ENCODE measurements at regions not wholly inside any gene's neighbourhood (a gene's known extent, or its start where the extent isn't known, plus 50 kb on each side); places are given as distances from the start of the nearest gene placed in this dataset.

DNA sequence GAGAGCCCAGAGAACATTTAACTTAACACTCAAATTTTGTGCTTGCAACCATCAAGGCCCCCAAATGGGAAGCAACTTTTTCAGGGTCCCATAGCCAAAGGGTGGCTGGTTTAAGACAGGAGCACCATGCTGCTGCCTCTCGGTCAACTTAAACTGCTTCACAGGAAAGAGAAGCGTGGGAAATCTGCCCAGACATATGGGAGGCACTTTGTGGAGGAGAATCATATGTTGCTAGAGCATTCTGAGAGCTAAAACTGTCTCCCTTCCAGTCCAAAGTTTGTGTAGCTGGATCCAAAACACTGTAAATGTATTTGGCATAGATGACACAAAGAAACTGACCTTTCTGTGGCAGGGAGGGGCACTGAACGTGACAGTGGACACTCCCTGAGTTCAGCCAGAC is 305.9 kb upstream of the RORA start:
- no peak for DNase-seq (ENCODE audit: low read depth, low spot score)

DNA sequence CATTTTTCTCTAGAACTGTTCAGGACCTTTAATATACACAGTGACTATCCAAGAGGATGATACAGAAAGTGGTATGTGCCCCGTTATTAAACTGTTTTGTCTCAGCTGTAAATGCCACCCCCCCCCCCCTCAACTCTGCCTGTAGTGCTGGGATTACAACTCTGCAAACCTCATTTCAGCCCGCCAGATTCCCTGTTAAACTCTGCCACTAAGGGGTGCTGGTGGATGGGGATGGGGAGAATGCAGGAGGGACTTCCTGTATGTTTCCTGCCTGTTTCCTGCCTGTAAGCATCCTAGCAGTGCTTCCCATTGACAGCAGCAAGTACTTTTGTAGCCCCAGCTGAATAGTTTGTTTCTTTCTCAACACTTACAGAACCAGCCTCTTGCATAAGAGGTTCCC is 301.7 kb upstream of the RORA start:
- DNase-seq (ENCODE audit: low read depth, low spot score): no peak

DNA sequence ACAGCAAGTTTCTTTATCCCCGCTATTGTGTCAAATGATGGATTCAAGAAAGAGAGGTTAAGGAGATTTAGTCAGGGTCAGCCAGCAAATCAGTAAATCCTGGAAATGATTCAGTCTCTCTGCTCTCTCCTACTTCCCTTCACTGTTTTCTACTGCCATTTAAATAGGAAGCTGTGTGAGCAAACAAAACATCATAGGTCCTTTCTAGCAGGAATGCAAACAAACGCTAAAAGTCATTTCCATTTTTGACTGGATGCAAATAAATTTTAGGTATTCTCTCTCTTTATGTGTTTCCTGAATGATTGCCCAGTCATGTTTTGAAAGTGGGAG is 299.4 kb upstream of the RORA start:
- DNase-seq (ENCODE audit: low read depth, low spot score): no peak

DNA sequence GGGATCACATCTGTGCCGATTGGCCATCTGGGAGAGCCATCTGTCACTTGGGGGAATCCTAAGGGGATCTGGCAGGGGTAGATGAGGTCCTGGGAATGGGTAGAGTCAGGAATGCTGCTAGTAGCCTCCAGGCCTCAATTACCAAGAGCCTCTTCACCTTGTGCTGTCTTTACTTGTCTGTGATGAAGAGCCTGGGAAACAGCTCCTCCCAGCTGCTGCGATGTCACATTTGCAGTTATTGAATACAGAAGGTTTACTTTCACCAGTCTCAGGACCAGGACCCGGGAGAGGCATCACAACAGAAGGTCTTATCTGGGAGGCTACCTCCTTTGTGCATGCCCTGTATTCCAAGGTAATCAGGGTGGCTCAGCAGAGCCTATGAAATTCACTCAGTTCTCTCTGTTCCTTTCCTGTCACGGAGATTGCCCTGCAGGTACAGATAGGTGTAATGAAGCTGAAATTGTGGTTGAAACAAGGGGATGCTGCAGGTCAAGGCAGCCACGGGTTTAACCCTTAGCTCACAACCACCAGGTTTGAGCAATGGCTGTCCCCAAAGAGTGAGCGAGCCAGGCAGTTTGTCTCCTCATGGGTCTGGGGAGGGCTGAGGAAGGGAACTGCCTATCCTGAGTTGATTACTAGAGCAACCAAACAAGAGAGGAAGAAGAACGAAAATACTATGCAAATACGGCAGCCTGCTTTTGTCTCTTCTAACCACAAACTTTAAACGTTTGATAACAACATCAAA is 298.9 kb upstream of the RORA start:
- DNase-seq (ENCODE audit: low read depth, low spot score): no peak

DNA sequence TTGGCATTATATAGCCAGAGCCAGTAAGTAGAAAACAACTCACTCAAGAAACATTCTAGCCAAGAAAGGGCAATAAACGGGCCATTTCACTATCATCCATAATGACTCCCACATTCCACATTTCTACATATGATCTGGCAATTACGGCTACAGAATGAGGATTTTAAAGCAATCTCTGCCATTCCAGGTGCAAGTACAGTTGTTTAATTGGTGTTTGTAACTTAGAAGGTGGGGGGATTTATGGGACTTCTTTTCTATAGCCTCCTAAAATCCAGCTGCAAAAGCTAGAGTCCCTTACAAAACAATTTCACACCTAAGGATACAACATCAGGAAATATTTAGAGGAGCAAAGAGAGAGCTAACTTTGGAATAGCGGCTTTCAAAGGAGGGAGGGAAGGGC is 295.4 kb upstream of the RORA start:
- DNase-seq (ENCODE audit: low read depth, low spot score): no peak

DNA sequence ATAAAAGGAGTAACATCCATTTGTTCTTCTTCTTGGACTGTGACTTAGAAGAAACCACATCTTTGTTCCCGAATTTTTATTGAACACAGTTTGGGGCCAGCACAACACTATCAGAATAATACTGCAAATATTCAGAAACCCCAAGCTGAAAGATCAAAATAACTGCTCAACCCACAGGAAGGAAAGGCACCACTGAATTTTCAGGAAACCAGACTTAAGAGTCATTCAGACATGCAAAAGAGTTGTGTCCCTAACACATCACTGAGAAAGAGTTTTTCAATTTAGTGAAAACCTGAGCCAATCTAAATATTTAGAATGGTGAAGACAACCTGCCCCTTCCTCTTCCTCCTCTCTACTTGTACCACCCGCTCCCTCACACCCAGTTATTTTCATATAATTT is 295.0 kb upstream of the RORA start:
- DNase-seq (ENCODE audit: low read depth, low spot score): no peak

DNA sequence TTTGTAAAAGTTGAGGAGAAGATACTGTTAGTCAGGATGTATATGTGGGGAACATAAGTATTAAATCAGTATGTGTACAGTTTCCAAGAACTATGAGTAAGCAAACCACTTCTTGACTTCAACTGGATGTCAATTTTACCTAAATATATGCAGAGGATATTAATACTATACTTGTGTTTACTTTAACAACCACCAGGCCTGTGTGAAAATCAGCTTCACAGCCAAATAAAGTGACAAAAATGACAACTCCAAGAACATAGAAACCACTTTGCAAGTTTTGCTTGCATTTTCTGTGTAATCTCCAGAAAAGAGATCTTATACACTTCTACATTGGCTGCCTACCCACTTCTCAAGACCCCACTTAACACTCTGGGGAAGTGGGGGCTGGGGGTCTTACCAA is 293.3 kb upstream of the RORA start:
- no peak for DNase-seq (ENCODE audit: low read depth, low spot score)

DNA sequence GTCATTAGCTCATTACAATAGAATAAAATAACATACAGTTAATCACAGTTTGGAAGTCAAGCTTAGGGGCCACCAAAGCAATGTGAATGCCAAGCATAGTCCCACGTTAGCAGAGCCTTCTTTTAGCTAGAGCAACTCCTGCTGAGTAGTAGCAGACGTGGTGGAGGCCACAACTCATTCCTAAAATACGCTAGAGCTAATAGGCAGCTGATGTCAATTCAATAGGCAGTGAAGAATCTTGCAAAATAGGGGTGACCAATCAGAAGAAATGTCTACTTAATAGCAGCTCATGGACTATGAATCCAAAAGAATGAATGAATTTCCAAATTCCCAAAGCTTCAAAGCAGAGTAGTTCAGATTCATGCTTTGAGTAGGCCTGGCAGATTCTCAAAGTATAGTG is 292.9 kb upstream of the RORA start:
- no peak for DNase-seq (ENCODE audit: low read depth, low spot score)

DNA sequence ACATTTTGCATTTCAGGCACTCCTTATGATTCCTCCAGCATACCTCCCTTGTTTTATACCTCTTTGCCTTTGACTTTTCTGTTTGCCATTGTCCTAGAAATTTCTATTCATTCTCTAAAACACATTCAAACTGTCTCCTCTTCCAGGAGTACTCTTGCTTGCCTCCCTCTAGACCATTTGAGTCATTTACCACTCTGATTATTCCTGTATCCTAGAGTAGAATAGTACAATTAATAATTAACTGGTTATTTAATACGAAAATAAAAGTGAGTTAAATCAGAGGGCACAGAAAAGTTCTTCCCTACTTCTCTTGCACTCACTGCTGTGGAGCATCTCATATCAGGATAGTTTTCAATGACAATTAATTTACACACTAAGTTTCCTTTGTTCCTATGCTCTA is 290.2 kb upstream of the RORA start:
- DNase-seq (ENCODE audit: low read depth, low spot score): no peak

DNA sequence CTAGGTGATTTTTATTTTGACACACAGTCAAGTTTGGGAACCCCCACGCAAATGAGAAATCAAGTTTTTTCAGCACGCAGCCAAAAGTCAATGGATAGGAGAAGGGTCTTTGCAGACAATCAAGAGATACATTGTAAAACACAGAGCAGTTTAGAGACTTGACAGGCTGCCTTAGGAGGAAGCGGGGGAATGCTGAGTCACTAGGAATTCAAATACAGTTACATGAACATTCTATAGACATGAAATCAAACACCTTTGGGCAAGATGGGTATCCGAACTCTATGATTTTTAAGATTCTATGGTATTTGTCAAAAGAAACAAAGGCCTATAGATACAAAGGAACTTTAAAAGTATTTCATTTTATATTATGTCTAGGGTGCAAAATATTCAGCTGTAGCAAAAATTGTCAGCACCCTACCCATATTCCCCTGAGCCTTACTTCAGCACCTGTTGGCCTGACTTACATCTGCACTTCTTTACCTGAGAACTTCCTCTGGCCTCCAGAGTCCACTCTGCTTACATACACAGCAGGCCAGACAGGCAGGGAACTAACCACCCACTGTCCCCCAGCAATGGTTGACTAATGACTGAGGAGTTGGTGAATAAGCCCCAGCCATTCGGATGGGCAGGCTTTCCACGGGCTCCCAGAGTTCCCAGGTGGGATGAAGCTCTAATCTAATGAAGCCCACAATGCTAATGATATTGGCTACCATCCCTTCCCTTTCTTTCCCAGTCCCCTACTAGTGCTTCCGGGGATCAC is 289.3 kb upstream of the RORA start:
- no peak for DNase-seq (ENCODE audit: low read depth, low spot score)

DNA sequence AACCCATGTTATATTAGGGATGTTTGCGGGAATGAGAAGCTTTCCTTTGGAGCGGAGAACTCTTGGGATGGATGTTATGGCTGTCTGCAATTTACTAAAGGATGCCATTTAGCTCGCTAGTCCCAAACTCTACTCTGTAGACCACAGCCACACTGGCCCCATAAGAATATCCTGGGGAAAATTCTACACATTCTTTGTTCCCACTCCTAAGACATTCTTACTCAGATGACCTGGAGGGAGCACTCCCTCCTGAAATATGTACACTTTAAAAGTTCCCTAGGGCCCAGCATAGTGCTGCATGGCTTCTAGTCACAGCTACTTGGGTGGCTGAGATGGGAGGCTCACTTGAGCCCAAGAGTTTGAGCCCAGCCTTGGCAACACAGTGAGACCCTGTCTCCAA is 288.7 kb upstream of the RORA start:
- no peak for DNase-seq (ENCODE audit: low read depth, low spot score)

DNA sequence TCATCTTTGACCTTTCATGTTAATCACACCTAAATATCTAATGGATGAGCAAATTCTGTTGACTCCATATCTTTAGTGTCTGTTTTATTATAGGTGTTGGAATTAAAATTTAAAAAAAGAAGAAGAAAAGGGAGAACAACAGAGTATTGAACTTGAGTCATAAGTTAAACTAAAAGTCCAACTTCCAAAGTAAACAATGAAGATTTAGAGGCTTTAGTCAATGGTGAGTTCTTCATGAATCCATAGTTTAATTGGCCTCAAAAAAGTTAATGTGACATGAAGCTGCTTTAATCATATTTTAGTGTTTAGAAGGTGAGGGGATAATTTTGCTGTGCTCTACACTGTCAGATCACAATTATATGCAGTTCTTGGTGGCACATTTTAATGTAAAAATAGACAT is 288.2 kb upstream of the RORA start:
- no peak for DNase-seq (ENCODE audit: low read depth, low spot score)

DNA sequence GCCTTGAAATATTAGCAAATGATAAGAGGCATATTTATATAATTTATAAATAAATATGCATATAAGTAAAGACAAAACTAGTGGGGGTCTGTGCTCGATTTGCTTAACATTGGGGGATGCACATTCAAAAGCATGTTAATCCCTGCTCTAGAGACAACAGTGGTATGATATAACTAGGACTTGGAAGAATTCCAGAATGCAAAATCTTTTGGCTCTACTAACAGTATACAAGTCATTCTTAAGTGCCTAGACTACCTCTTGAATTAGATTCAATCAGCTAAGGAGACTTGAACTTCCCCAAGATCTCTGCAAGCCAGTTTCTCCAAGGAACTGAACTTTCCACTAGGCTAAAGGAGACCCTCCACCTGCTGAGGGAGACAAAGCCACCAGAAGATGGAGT is 282.7 kb upstream of the RORA start:
- DNase-seq (ENCODE audit: low read depth, low spot score): no peak

DNA sequence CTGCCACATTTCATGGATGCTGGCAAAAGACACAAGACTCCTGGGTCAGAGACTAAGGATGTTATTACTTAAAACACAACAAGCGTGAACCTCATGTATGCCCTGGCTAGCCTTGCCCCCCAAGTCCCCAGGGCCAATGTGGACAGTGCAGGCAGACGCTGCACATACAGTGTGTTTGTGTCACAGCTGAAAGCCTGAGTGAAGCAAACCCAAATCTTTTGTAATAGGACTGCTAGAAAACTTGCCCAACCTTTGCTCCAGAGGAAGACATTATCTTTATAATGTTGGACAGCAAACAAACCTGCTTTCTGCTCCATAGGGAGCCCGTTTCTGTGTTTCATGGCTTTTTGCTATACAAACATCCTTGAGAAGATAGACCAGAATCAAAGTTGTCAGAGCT is 282.0 kb upstream of the RORA start:
- DNase-seq (ENCODE audit: low read depth, low spot score): no peak

DNA sequence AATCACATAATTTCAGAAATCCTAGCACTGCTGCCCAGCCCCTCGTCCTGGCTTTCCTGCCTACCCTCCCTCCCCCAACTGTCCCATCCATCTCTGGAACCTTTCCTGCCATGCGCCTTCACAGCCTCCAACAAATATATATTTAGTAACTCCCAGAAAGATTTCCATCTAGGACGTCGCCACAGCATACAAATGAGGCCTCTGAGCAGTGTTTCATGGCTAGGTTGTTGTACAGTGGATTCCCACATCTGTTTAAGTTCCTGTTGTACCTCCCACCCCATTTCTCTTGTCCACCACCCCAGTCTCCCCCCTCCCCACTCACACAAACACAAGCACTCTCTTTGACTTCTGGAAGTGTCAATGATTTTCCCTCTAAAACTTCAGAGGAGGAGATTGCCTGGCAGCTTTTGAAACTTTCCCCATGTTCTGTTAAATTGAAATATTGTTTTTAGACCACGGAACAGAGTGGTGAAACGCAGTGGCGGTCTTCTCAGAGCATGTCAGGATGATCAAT is 280.3 kb upstream of the RORA start:
- no peak for DNase-seq (ENCODE audit: low read depth, low spot score)

DNA sequence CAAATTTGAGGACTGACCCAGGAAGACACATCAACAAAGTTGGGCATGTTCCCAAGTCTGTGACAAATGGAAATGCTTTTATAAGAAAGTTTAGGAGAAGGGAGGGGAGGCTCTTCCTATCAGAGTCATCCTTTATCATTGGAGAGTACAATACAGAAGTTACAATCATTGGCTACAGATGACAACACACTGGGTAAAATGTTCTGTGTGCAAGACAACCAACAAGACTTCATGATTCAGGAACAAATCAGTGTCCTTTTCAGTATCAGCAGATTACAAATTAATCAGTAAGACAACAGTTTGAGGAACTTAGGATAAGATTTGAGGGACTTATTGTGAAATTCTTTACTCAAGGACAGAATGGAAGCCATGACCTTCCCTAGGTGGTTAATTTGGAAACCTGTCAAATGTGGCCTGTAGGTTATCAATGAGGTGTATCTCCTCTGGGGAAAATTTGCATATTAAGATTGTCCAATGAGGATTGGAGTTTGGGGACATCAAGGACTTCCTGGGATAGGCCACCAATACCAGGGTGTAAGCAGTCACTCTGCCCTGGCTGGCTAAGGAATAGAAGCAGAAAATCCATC is 274.4 kb upstream of the RORA start:
- DNase-seq (ENCODE audit: low read depth, low spot score): no peak

DNA sequence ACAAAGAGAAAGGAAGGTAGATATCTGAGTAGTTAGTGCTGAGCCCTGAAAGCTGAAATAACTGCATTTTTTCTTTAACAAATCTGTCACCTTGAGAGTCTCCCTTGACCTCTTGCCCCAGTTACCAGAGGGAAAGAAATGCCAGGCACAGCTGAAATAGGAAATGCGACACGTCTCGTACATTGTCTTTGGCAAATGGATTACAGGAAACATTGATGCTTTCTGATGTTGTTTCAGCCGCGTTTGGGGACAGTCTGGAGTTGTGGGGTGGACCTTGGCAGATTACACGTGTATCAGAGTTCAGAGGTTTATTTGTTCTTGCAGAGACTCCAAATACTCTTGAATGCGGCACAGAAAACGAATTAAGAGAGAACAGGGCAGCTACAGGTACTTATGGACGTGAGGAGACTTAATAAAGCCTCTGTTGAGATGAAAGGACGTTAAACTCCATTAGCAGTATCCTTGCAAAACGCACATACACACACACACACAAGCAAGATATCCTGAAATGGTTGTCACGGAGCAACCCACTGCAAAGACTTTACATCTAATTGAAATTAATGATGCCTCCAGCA is 272.8 kb upstream of the RORA start:
- no peak for DNase-seq (ENCODE audit: low read depth, low spot score)

DNA sequence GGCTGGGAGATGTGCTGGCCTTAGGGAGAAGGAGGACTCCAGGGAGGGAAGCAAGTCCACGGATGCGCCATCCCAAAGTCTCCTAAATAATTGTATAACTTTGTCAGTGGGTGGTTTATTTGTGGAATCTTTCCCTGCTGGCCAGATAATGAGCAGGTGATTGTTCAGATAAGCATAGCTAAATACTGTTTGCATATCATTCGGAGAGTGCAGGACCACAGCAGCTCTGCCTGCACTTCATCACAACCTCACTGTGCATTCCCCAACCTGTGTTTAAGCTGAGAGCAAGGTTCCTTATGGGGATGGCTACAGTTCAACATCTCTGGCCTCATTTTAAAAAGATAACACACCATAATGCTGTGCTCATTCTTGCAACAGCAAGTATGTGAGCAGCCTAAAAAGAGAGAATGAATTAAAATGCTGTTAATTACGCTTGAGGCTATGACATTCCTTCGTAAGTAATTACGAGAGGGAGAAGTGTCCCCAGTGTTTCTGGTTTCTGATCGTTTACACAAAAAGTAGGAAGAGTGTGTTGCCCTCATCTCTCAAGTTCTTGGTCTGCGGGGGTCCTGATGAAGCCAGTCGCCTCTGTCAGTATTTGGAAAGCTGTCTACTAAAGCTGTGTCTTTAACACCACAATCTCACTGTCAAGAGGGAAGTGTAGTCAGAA is 272.0 kb upstream of the RORA start:
- DNase-seq (ENCODE audit: low read depth, low spot score): no peak

DNA sequence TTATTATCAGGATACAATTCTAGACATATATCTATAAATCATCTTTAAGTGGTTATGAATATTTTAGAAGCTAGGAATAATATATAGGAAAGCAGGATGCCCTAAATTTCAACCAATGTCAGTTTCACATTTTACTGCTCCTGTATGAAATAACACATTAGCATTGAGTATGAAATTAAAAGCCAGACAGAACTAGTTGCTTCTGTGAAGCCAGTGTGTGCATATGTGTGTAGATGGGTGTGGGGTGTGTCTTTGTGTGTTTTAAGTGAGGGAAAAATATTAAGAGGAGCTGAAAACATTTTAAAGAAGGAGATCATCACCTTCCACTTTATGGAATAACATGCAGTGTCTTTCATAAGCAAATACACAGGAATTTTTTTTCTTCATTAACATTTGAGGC is 271.4 kb upstream of the RORA start:
- DNase-seq (ENCODE audit: low read depth, low spot score): no peak

DNA sequence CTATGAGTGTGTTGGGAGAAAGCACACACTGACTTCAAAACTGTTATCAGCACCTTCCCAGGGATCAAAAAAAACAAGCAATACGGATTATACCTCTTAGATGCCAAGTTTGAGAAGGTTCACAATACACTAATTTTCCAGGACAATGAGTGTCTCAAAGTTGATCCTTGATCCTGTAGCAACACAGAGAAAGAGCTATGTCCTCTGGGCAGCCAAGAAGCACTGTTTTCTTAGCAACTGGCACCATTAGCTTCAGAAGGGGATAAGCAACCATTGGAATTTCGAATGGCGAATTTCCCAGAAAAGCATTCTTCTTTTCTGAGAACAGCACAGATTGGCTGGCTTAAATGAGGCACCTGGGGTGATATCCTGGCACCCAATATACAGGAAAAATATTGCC is 270.3 kb upstream of the RORA start:
- no peak for DNase-seq (ENCODE audit: low read depth, low spot score)

DNA sequence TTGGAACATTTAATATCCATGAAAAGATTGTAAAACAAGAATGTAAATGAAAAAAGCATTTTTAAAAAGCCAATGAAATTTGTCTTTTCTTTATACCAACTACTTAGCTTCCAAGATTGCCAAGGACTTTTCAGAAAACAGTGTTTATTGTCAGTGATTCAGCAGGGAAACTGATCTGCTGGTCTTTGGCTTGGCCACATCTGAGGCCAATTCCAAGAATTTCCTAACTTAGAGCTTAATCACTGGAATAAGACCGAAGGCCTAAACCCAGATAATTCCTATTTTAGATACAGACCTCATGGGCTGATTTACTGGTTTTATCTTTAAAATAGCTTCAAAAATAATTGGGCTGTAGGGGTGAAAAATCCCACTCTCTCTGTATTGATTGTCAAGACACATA is 260.5 kb upstream of the RORA start:
- no peak for DNase-seq (ENCODE audit: low read depth, low spot score)

DNA sequence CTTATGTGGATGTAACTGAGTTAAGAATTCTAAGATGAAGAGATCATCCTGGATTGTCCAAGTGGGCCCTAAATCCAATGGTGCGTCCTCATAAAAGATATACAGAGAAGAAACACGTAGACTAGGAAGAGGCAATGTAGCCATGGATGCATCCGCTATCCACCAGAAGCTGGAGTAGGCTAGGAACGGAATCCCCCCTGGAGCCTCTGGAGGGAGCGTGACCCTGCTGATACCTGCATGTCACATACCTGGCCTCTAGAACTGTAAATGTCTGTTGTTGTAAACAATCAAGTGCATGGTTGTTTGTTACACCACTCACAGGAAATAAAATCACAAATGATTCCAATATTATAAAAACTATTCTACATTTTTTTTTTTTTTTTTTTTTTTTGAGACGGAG is 254.5 kb upstream of the RORA start:
- no peak for DNase-seq (ENCODE audit: low read depth, low spot score)
